Ascending aorta (tissue), 2 donors: ENCODE measurements at regions not wholly inside any gene's neighbourhood (a gene's known extent, or its start where the extent isn't known, plus 50 kb on each side); places are given as distances from the start of the nearest gene placed in this dataset.
"Not testable (repeated sequence)": the region's sequence is repeated elsewhere in the genome, so short reads cannot be mapped to it uniquely, and the experiment has no call there.

ENCODE experiments used
- DNase-seq, 2 donors: peaks; one replicate each; pipeline ENCODE4 v3.0.0-alpha.2; 2019; ENCODE audit warnings: low spot score in 2 of 2
- H3K27ac ChIP-seq, 2 donors: fragments of 200-600 bp; sonication (generic); one replicate each; pipeline ENCODE4 v1.5.1; 2016 to 2017; ENCODE audit warnings: mild to moderate bottlenecking in 1 of 2
- H3K27me3 ChIP-seq: fragments of 200-600 bp; sonication (generic); one replicate; pipeline ENCODE4 v1.5.1; 2017
- H3K36me3 ChIP-seq, 2 donors: fragments of 200-600 bp; sonication (generic); one replicate each; pipeline ENCODE4 v1.5.1; 2016
- H3K4me1 ChIP-seq, 2 donors: fragments of 200-600 bp; sonication (generic); one replicate each; pipeline ENCODE4 v1.5.1; 2016 to 2017; ENCODE audit warnings: mild to moderate bottlenecking in 1 of 2
- H3K4me3 ChIP-seq, 2 donors: fragments of 200-600 bp; sonication (generic); one replicate each; pipeline ENCODE4 v1.5.1; 2016 to 2017; ENCODE audit warnings: mild to moderate bottlenecking in 1 of 2
- H3K9me3 ChIP-seq, 2 donors: fragments of 200-600 bp; sonication (generic); one replicate each; pipeline ENCODE4 v1.5.1; 2016
- intact Hi-C: fragments of 100-400 bp; cut with DNase I; formaldehyde crosslinking; loops from one replicate; pipeline ENCODE4 v1.15.1; 2023
- TF ChIP-seq, protein P1 (sequence below), 3 experiments: fragments of 200-600 bp in 2 of 3; fragments of 450-650 bp in 1 of 3; sonication (generic) in 2 of 3; IDR thresholded peaks; one replicate each; pipeline ENCODE4 v1.5.1; 2016 to 2019; ENCODE audit warnings: antibody characterized with exemption in 3 of 3, mild to moderate bottlenecking in 1 of 3, moderate library complexity in 1 of 3

DNA sequence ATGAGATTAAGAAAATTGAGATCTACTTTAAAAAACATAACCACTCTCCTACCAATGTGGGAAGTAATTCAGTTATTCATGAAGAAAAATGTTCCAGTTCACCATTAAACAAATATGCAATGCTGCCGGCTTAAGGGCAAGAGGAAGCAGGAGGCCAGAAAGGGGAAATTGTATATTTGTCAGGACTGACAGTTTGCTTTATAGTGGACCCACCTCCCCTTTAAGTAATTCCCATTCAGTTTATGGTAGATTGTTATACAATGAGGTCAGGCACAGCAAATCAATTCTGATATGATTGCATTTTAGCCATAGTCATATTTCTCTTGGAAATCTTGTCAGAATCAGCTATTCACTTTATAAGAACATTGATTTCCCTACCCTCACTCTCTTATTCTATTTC, 547.8 kb downstream of the FRK start:
- no peaks in the 10 kb centered on the region for H3K9me3 ChIP-seq
- no peaks in the 10 kb centered on the region for H3K27me3 ChIP-seq
- H3K27ac ChIP-seq, result no peak overlapping the region
- TF ChIP-seq, protein P1, sequence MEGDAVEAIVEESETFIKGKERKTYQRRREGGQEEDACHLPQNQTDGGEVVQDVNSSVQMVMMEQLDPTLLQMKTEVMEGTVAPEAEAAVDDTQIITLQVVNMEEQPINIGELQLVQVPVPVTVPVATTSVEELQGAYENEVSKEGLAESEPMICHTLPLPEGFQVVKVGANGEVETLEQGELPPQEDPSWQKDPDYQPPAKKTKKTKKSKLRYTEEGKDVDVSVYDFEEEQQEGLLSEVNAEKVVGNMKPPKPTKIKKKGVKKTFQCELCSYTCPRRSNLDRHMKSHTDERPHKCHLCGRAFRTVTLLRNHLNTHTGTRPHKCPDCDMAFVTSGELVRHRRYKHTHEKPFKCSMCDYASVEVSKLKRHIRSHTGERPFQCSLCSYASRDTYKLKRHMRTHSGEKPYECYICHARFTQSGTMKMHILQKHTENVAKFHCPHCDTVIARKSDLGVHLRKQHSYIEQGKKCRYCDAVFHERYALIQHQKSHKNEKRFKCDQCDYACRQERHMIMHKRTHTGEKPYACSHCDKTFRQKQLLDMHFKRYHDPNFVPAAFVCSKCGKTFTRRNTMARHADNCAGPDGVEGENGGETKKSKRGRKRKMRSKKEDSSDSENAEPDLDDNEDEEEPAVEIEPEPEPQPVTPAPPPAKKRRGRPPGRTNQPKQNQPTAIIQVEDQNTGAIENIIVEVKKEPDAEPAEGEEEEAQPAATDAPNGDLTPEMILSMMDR (IDR thresholded peaks at IDR 0.05), result no peak
- H3K4me1 ChIP-seq, result no peaks in the 10 kb centered on the region
- H3K4me3 ChIP-seq, result no peak overlapping the region
- no peak for DNase-seq
- H3K36me3 ChIP-seq, result no peaks in the 10 kb centered on the region
- intact Hi-C loops, result no loop called here

DNA sequence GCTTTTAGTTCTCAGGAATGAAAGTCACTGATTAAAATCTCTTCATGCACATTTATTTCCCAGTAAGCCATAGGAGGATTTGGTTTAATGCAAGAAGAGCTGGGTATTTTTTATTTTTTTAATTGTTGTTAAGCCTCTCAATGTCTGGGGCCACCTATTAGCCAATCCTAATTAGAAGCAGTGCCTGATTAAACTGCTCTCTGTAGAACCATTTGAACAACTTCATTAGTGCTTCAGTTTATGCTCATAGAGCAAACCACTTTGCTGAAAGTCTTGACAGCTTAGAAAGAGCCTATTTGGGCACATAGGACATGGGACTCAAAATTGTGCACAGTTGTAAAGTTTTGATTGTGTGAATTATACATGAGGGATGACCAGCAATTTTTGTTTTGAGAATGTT, 548.9 kb downstream of the FRK start:
- Histone ChIP-seq H3K4me1 (no peaks in the 10 kb centered on the region), H3K27me3 (no peaks in the 10 kb centered on the region), H3K27ac (no peak overlapping the region), H3K9me3 (no peaks in the 10 kb centered on the region), H3K36me3 (no peaks in the 10 kb centered on the region), H3K4me3 (no peak overlapping the region)
- no peak for DNase-seq
- TF ChIP-seq, protein P1 (IDR thresholded peaks at IDR 0.05), result no peak
- intact Hi-C loops, result no loop called here

DNA sequence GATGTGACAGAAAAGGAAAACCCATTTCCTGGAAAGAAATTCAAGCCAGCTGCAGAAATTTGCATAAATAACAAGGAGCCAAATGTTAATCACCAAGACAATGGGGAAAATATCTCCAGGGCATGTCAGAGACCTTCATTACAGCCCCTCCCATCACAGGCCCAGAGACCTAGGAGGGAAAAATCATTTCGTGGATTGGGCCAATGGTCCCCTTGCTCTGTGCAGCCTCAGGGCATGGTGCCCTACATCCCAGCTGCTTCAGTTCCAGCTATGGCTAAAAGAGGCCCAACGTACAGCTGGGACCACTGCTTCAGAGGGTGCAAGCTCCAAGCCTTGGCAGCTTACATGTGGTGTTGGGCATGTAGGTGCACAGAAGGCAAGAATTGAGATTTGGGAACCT, 558.3 kb downstream of the FRK start:
- H3K27me3 ChIP-seq, intact Hi-C loops, H3K4me3 ChIP-seq, H3K4me1 ChIP-seq, DNase-seq, H3K27ac ChIP-seq, H3K36me3 ChIP-seq, H3K9me3 ChIP-seq: not testable (repeated sequence)

DNA sequence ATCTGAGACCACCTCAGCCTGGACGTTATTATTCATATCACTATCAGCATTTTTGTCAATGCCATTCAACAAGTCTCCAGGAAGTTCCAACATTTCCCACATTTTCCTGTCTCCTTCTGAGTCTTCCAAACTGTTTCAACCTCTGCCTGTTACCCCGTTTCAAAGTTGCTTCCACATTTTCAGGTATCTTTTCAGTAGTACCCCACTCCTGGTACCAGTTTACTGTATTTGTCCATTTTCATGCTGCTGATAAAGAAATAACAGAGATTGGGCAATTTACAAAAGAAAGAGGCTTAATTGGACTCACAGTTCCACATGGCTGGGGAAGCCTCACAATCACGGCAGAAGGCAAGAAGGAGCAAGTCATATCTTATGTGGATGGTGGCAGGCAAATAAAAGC, 565.5 kb downstream of the FRK start:
- Histone ChIP-seq H3K27me3 (no peaks in the 10 kb centered on the region), H3K27ac (no peak overlapping the region), H3K9me3 (peaks cover 0 to 4% of the 10 kb centered on the region in 2 donors), H3K4me3 (no peak overlapping the region), H3K4me1 (no peaks in the 10 kb centered on the region), H3K36me3 (no peaks in the 10 kb centered on the region)
- TF ChIP-seq, protein P1 (IDR thresholded peaks at IDR 0.05), result no peak
- DNase-seq, result no peak
- intact Hi-C loops, result no loop called here

DNA sequence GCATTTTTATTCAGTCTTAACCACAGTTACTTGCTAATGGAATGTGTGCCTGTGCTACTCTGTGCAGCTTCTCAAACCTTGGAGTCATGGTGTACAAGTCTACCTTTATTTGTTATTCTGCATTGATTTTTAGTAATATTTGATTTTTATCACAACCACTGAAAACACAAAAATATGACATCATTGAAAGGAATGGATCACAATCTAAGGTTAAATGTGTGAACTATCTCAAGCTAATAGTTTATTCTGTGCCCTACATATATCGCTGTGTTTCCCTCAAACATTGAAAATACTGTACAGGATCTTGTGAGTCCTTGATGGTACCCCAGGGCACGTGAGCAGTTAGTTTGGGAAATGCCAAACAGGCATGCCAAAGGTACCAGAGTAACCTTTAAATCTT, 573.4 kb downstream of the FRK start:
- DNase-seq, result no peak
- H3K27ac ChIP-seq, result no peak overlapping the region
- intact Hi-C loops, result no loop called here
- no peaks in the 10 kb centered on the region for H3K9me3 ChIP-seq
- H3K4me1 ChIP-seq, result no peaks in the 10 kb centered on the region
- no peaks in the 10 kb centered on the region for H3K36me3 ChIP-seq
- TF ChIP-seq, protein P1 (IDR thresholded peaks at IDR 0.05), result no peak
- H3K27me3 ChIP-seq, result no peaks in the 10 kb centered on the region
- H3K4me3 ChIP-seq, result no peak overlapping the region

DNA sequence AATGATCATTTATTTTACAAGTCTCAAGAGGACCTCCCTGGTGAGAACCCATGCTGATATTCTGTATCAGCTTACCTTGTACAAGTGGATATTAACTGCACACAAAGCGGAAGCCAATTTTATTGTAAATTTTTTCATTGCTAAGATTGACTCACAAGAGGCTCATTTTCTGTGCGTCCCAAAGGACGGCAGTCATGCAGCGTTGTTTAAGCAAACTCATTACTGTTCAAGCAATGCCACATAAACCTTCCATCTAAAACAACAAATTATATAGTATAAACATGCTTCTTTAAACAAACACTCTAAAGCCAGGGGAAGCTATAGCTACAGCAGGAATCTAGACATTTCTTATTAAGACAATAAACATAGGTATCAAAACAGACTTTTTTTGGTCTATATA, 575.3 kb downstream of the FRK start:
- Histone ChIP-seq H3K27ac (no peak overlapping the region), H3K36me3 (no peaks in the 10 kb centered on the region), H3K27me3 (no peaks in the 10 kb centered on the region), H3K4me3 (no peak overlapping the region), H3K4me1 (no peaks in the 10 kb centered on the region), H3K9me3 (no peaks in the 10 kb centered on the region)
- intact Hi-C loops, result no loop called here
- TF ChIP-seq, protein P1 (IDR thresholded peaks at IDR 0.05), result no peak
- no peak for DNase-seq

DNA sequence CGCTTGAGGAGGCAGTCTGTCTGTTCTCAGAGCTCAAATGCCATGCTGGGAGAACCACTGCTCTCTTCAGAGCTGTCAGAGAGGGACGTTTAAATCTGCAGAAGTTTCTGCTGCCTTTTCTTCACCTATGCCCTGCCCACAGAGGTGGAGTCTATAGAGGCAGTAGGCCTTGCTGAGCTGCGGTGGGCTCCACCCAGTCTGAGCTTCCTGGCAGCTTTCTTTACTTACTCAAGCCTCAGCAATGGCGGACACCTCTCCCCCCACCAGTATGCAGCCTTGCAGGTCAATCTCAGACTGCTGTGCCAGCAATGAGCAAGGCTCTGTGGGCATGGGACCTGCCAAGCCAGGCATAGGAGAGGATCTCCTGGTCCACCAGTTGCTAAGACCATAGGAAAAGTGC, 580.1 kb downstream of the FRK start:
- H3K27ac ChIP-seq, intact Hi-C loops, H3K27me3 ChIP-seq, DNase-seq, H3K4me3 ChIP-seq, H3K4me1 ChIP-seq, H3K9me3 ChIP-seq, H3K36me3 ChIP-seq: not testable (repeated sequence)
